ENCODE measurements at regions not wholly inside any gene's neighbourhood (a gene's known extent, or its start where the extent isn't known, plus 50 kb on each side); places are given as distances from the start of the nearest gene placed in this dataset.

DNA sequence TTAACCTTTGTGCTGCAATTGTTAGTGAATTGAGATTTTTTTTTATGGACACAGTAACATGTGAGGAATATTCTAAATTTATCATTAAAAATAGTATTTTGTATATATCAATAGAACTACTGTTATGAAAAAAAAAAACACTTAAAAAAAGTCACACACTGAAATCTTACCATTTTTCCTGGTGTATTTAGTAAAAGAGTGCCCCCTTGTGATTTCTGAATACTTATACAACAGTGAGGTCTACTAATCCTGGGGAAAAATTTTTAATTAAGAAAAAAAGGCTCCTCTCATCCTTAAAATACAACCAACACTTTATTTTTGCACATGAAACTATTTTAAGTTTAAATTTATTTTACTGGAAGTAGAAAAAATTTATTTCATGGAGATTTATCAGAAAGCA lies 56.4 kb upstream of the SPOCK3 start:
- no peak for ATAC-seq
- Histone ChIP-seq H3K27me3 (no peaks in the 10 kb centered on the region), H3K4me3 (no peak overlapping the region), H3K4me1 (no peaks in the 10 kb centered on the region), H3K36me3 (no peaks in the 10 kb centered on the region), H3K9me3 (peaks cover 0 to 17% (median 0%) of the 10 kb centered on the region in 12 donors), H3K27ac (no peak overlapping the region)
- TF ChIP-seq POLR2A (IDR thresholded peaks at IDR 0.05) = no peak
- TF ChIP-seq, protein P1, sequence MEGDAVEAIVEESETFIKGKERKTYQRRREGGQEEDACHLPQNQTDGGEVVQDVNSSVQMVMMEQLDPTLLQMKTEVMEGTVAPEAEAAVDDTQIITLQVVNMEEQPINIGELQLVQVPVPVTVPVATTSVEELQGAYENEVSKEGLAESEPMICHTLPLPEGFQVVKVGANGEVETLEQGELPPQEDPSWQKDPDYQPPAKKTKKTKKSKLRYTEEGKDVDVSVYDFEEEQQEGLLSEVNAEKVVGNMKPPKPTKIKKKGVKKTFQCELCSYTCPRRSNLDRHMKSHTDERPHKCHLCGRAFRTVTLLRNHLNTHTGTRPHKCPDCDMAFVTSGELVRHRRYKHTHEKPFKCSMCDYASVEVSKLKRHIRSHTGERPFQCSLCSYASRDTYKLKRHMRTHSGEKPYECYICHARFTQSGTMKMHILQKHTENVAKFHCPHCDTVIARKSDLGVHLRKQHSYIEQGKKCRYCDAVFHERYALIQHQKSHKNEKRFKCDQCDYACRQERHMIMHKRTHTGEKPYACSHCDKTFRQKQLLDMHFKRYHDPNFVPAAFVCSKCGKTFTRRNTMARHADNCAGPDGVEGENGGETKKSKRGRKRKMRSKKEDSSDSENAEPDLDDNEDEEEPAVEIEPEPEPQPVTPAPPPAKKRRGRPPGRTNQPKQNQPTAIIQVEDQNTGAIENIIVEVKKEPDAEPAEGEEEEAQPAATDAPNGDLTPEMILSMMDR (IDR thresholded peaks at IDR 0.05) = peak in 10 of 12 donors; percentile 7 to 49 (median 33)
- intact Hi-C loops (cut with DNase I) = loop anchor here in 9 of 10 donors (1.0 to 5.0 kb wide), 4 partner anchors 268 to 270 kb away; no protein-coding TSS in a partner anchor
- DNase-seq = no peak

DNA sequence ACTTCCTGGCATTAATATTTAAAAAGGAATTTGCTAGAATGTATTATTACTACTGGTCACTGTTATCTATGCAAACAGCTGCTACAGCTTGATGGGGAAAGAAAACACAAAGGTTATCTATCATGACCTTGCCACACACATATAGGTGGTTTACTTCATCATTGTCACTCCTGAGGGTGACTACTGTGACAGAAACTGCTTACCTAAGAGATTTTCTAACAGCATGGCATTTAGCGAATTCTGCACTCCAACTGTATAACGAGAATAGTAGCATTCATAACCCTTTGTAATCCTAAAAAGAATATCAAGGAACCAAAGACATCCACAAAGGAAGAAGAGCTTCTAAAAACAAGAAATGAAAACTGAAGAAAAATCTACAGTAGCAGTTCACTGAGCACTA lies 74.6 kb upstream of the SPOCK3 start:
- ATAC-seq = no peak
- H3K4me3 ChIP-seq = no peak overlapping the region
- DNase-seq = no peak
- intact Hi-C loops (cut with DNase I) = no loop called here
- no peaks in the 10 kb centered on the region for H3K36me3 ChIP-seq
- H3K4me1 ChIP-seq = no peaks in the 10 kb centered on the region
- H3K9me3 ChIP-seq = no peaks in the 10 kb centered on the region
- H3K27ac ChIP-seq = no peak overlapping the region
- no peaks in the 10 kb centered on the region for H3K27me3 ChIP-seq
- WGBS, 4 donors = 22 to 41% (median 31%) methylated on average over 2 of the region's 2 CpGs
- TF ChIP-seq POLR2A (IDR thresholded peaks at IDR 0.05) = no peak
- TF ChIP-seq, protein P1 (IDR thresholded peaks at IDR 0.05) = no peak

DNA sequence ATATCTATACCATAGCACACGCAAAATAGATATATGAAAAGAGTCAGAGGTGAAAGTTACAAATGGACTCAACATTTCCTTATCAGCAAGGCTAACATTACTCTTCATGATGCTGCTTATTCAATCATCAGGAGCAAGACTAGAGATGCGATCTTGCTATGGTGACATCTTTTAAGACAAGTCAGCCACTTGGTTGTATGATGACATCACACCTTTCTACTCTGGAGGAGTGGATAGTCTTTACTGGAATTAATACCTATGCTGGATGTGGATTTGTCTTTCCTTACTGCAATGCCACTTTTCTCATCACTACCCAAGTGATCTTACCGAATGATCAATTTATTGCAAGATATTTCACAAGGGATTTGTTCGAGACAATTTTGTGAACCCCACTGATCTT lies 87.0 kb upstream of the SPOCK3 start:
- H3K4me3 ChIP-seq = no peak overlapping the region
- intact Hi-C loops (cut with DNase I) = no loop called here
- H3K4me1 ChIP-seq = no peaks in the 10 kb centered on the region
- ATAC-seq (no peak), DNase-seq (no peak)
- H3K9me3 ChIP-seq = peaks cover 0 to under 1% (median 0%) of the 10 kb centered on the region in 12 donors
- no peaks in the 10 kb centered on the region for H3K36me3 ChIP-seq
- no peak overlapping the region for H3K27ac ChIP-seq
- no peak for TF ChIP-seq POLR2A (IDR thresholded peaks at IDR 0.05)
- TF ChIP-seq, protein P1 (IDR thresholded peaks at IDR 0.05) = no peak
- 89 to 92% (median 89%) methylated on average over 4 of the region's 4 CpGs for WGBS, 4 donors
- H3K27me3 ChIP-seq = no peaks in the 10 kb centered on the region

DNA sequence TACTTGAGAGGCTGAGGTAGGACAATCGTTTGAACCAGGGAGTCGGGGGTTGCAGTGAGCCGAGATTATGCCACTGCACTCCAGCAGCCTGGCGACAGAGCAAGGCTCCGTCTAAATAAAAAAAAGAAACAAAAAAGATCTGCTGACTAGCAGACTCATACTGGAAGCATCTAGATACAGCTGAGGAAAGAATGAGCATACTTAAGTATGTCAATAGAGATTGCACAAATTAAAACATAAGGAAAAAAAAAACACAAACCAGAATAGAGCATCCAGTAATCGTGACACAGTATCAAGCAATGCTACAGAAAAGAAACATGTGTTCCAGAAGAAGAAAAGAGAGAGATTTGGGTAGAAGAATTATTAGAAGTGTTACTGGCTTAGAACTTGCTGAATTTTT lies 105.5 kb upstream of the SPOCK3 start:
- H3K4me3 ChIP-seq = no peak overlapping the region
- ATAC-seq (no peak), DNase-seq (no peak)
- no peaks in the 10 kb centered on the region for H3K36me3 ChIP-seq
- peaks cover 0 to 12% (median 0%) of the 10 kb centered on the region in 12 donors for H3K9me3 ChIP-seq
- no peaks in the 10 kb centered on the region for H3K27me3 ChIP-seq
- no peak overlapping the region for H3K27ac ChIP-seq
- 77 to 85% (median 80%) methylated on average over 6 of the region's 6 CpGs for WGBS, 4 donors
- intact Hi-C loops (cut with DNase I) = no loop called here
- no peak for TF ChIP-seq POLR2A (IDR thresholded peaks at IDR 0.05)
- TF ChIP-seq, protein P1 (IDR thresholded peaks at IDR 0.05) = no peak
- H3K4me1 ChIP-seq = no peaks in the 10 kb centered on the region

Measured in heart left ventricle (tissue), 16 donors.